Mesenchymal stem cell (in vitro differentiated cells and primary cell): ENCODE measurements at regions not wholly inside any gene's neighbourhood (a gene's known extent, or its start where the extent isn't known, plus 50 kb on each side); places are given as distances from the start of the nearest gene placed in this dataset.
"Not testable (repeated sequence)": the region's sequence is repeated elsewhere in the genome, so short reads cannot be mapped to it uniquely, and the experiment has no call there.

Source experiments
- DNase-seq: peaks from one replicate; pipeline ENCODE4 v3.0.0-alpha.2; 2013
- H2AFZ ChIP-seq: one replicate; pipeline ENCODE4 v1.6.1; 2013; ENCODE audit warnings: low read depth, mild to moderate bottlenecking, control low read depth, inconsistent platforms, low read length, moderate library complexity
- H2AK5ac ChIP-seq: 2 replicates; pipeline ENCODE4 v1.6.1; 2013; ENCODE audit warnings: low read length, moderate library complexity, mild to moderate bottlenecking, inconsistent platforms; ENCODE audit not compliant: severe bottlenecking
- H2BK120ac ChIP-seq: one replicate; pipeline ENCODE4 v1.6.1; 2013; ENCODE audit warnings: low read depth, mild to moderate bottlenecking, inconsistent platforms, low read length, moderate library complexity
- H2BK12ac ChIP-seq, 2 experiments: one replicate each; pipeline ENCODE4 v1.6.1; 2013; ENCODE audit warnings: inconsistent platforms in 2 of 2, low read length in 2 of 2, mild to moderate bottlenecking in 2 of 2, moderate library complexity in 2 of 2, control low read depth in 1 of 2
- H2BK15ac ChIP-seq: one replicate; pipeline ENCODE4 v1.6.1; 2013; ENCODE audit warnings: mild to moderate bottlenecking, low read depth, inconsistent platforms; ENCODE audit not compliant: poor library complexity, severe bottlenecking
- H2BK5ac ChIP-seq: 2 replicates; pipeline ENCODE4 v1.6.1; 2013; ENCODE audit warnings: low read depth, mild to moderate bottlenecking, low read length, control low read depth, inconsistent platforms; ENCODE audit not compliant: poor library complexity, severe bottlenecking
- H3K14ac ChIP-seq, 2 experiments: one replicate each; pipeline ENCODE4 v1.6.1; 2013; ENCODE audit warnings: inconsistent platforms in 2 of 2, low read length in 2 of 2, control low read depth in 1 of 2, mild to moderate bottlenecking in 1 of 2, moderate library complexity in 1 of 2
- H3K18ac ChIP-seq, 2 experiments: one replicate each; pipeline ENCODE4 v1.6.1; 2013; ENCODE audit warnings: inconsistent platforms in 2 of 2, low read length in 2 of 2, control low read depth in 1 of 2, low read depth in 1 of 2, mild to moderate bottlenecking in 1 of 2
- H3K23ac ChIP-seq, 2 experiments: one replicate each; pipeline ENCODE4 v1.6.1; 2013; ENCODE audit warnings: inconsistent platforms in 2 of 2, low read length in 2 of 2, mild to moderate bottlenecking in 2 of 2, moderate library complexity in 2 of 2, control low read depth in 1 of 2
- H3K27ac ChIP-seq: 2 replicates; pipeline ENCODE4 v1.5.1; 2013; ENCODE audit warnings: mild to moderate bottlenecking, moderate library complexity, low read length, control low read depth, inconsistent platforms; ENCODE audit not compliant: poor library complexity, severe bottlenecking
- H3K27me3 ChIP-seq, 2 experiments: 2 replicates each; pipeline versions ENCODE4 v1.6.1 to v1.7.0; 2013; ENCODE audit warnings: low read length in 2 of 2, mild to moderate bottlenecking in 2 of 2, moderate library complexity in 2 of 2, control low read depth in 1 of 2, inconsistent platforms in 1 of 2; ENCODE audit not compliant: control insufficient read depth in 1 of 2, insufficient read depth in 1 of 2
- H3K36me3 ChIP-seq, 2 experiments: 2 replicates each; pipeline versions ENCODE4 v1.6.1 to v1.7.0; 2013; ENCODE audit warnings: low read length in 2 of 2, control low read depth in 1 of 2, inconsistent platforms in 1 of 2, low read depth in 1 of 2, mild to moderate bottlenecking in 1 of 2; ENCODE audit not compliant: insufficient read depth in 2 of 2, control insufficient read depth in 1 of 2
- H3K4ac ChIP-seq, 2 experiments: one replicate each; pipeline ENCODE4 v1.6.1; 2013; ENCODE audit warnings: inconsistent platforms in 2 of 2, low read length in 2 of 2, mild to moderate bottlenecking in 2 of 2, moderate library complexity in 2 of 2, control low read depth in 1 of 2, low read depth in 1 of 2
- H3K4me1 ChIP-seq: 2 replicates; pipeline ENCODE4 v1.6.1; 2013; ENCODE audit warnings: low read depth, low read length, control low read depth; ENCODE audit not compliant: control insufficient read depth, insufficient read depth
- H3K4me2 ChIP-seq: 2 replicates; pipeline ENCODE4 v1.6.1; 2013; ENCODE audit warnings: low read length, mild to moderate bottlenecking, inconsistent platforms; ENCODE audit not compliant: poor library complexity, severe bottlenecking
- H3K4me3 ChIP-seq, 2 experiments: 2 replicates each; pipeline versions ENCODE4 v1.5.1 to v1.7.0; 2013; ENCODE audit warnings: low read length in 2 of 2, mild to moderate bottlenecking in 2 of 2, control low read depth in 1 of 2, low read depth in 1 of 2; ENCODE audit not compliant: insufficient read depth in 1 of 2
- H3K79me1 ChIP-seq: replicated peaks from 2 replicates; pipeline ENCODE4 v1.6.1; 2013; ENCODE audit warnings: mild to moderate bottlenecking, control low read depth, low read length, inconsistent platforms; ENCODE audit not compliant: poor library complexity, severe bottlenecking
- H3K9ac ChIP-seq: 2 replicates; pipeline ENCODE4 v1.7.0; 2013; ENCODE audit warnings: mild to moderate bottlenecking, low read length, moderate library complexity
- H3K9me3 ChIP-seq: 2 replicates; pipeline ENCODE4 v1.7.0; 2013; ENCODE audit warnings: mild to moderate bottlenecking, low read length; ENCODE audit not compliant: control insufficient read depth
- H4K8ac ChIP-seq: one replicate; pipeline ENCODE4 v1.6.1; 2013; ENCODE audit warnings: inconsistent platforms, mild to moderate bottlenecking, low read length, moderate library complexity
- H4K91ac ChIP-seq: one replicate; pipeline ENCODE4 v1.6.1; 2013; ENCODE audit warnings: mild to moderate bottlenecking, low read length, inconsistent platforms
- WGBS: methylation state at CpG from one replicate; pipeline ENCODE4 v1.1.7; 2013; ENCODE audit warnings: mixed read lengths; 5-methylcytosine and 5-hydroxymethylcytosine counted together

GRCh38 chr4:95952538-95952937 is 112.6 kb downstream of the PDHA2 start:
- not testable (repeated sequence) for H2BK5ac ChIP-seq
- WGBS: 72% methylated on average over 2 of the region's 2 CpGs

GRCh38 chr4:95956094-95956493 is 116.2 kb downstream of the PDHA2 start:
- H3K27me3 ChIP-seq: no peaks in the 10 kb centered on the region
- no peak overlapping the region for H3K27ac ChIP-seq
- no peak overlapping the region for H4K91ac ChIP-seq
- 98% methylated on average over 1 of the region's 1 CpG for WGBS
- H3K9me3 ChIP-seq: no peaks in the 10 kb centered on the region
- H2BK120ac ChIP-seq: no peak overlapping the region
- no peak overlapping the region for H2BK12ac ChIP-seq
- no peak overlapping the region for H2BK5ac ChIP-seq
- H3K4me1 ChIP-seq: no peaks in the 10 kb centered on the region
- no peak overlapping the region for H3K23ac ChIP-seq
- no peak overlapping the region for H3K18ac ChIP-seq
- H3K9ac ChIP-seq: no peak overlapping the region
- H2AK5ac ChIP-seq: no peak overlapping the region
- no peak for DNase-seq
- no peak overlapping the region for H3K4me2 ChIP-seq
- no peak overlapping the region for H2AFZ ChIP-seq
- no peak overlapping the region for H3K14ac ChIP-seq
- H4K8ac ChIP-seq: no peak overlapping the region
- no peak overlapping the region for H3K4me3 ChIP-seq
- H3K36me3 ChIP-seq: no peaks in the 10 kb centered on the region
- H2BK15ac ChIP-seq: no peak overlapping the region
- no peak overlapping the region for H3K4ac ChIP-seq
- no peaks in the 10 kb centered on the region for H3K79me1 ChIP-seq

More at GRCh38 chr4:95952538-95952937, 112.6 kb downstream of the PDHA2 start:
- H3K36me3 ChIP-seq, H3K79me1 ChIP-seq, H3K4ac ChIP-seq, H3K18ac ChIP-seq, H4K91ac ChIP-seq, H3K27me3 ChIP-seq, H3K4me2 ChIP-seq, H3K4me3 ChIP-seq, H3K27ac ChIP-seq, H3K9me3 ChIP-seq, H3K9ac ChIP-seq, H2BK120ac ChIP-seq, DNase-seq, H3K23ac ChIP-seq, H2AK5ac ChIP-seq, H3K4me1 ChIP-seq, H2AFZ ChIP-seq, H2BK12ac ChIP-seq: not testable (repeated sequence)
- peak overlapping the region; percentile 15 for H4K8ac ChIP-seq
- peak overlapping the region in 1 of 2 experiments; percentile 1 for H3K14ac ChIP-seq
- H2BK15ac ChIP-seq: peak overlapping the region; percentile 28

GRCh38 chr4:95957054-95957453 is 117.2 kb downstream of the PDHA2 start:
- no peak overlapping the region for H2AFZ ChIP-seq
- H3K14ac ChIP-seq: no peak overlapping the region
- H3K23ac ChIP-seq: no peak overlapping the region
- H2AK5ac ChIP-seq: no peak overlapping the region
- no peak for DNase-seq
- H2BK120ac ChIP-seq: no peak overlapping the region
- no peak overlapping the region for H2BK5ac ChIP-seq
- no peak overlapping the region for H3K18ac ChIP-seq
- no peak overlapping the region for H3K4me2 ChIP-seq
- H3K27me3 ChIP-seq: no peaks in the 10 kb centered on the region
- WGBS: 87% methylated on average over 3 of the region's 4 CpGs
- H3K36me3 ChIP-seq: no peaks in the 10 kb centered on the region
- no peak overlapping the region for H3K27ac ChIP-seq
- H3K9ac ChIP-seq: no peak overlapping the region
- no peak overlapping the region for H2BK15ac ChIP-seq
- H4K8ac ChIP-seq: no peak overlapping the region
- H3K4ac ChIP-seq: no peak overlapping the region
- no peak overlapping the region for H3K4me3 ChIP-seq
- H2BK12ac ChIP-seq: no peak overlapping the region
- no peaks in the 10 kb centered on the region for H3K79me1 ChIP-seq
- H3K4me1 ChIP-seq: no peaks in the 10 kb centered on the region
- H4K91ac ChIP-seq: no peak overlapping the region
- H3K9me3 ChIP-seq: no peaks in the 10 kb centered on the region

GRCh38 chr4:95957759-95958158 is 117.9 kb downstream of the PDHA2 start:
- WGBS: 95% methylated on average over 1 of the region's 3 CpGs
- Histone ChIP-seq H3K23ac (no peak overlapping the region), H4K8ac (no peak overlapping the region), H3K27me3 (no peaks in the 10 kb centered on the region), H2AFZ (no peak overlapping the region), H3K9ac (no peak overlapping the region), H3K4me3 (no peak overlapping the region), H3K14ac (no peak overlapping the region), H3K79me1 (no peaks in the 10 kb centered on the region), H3K4ac (no peak overlapping the region), H3K18ac (no peak overlapping the region), H3K9me3 (no peaks in the 10 kb centered on the region), H2BK120ac (no peak overlapping the region), H4K91ac (no peak overlapping the region), H3K36me3 (no peaks in the 10 kb centered on the region), H3K27ac (no peak overlapping the region), H2BK15ac (no peak overlapping the region), H3K4me2 (no peak overlapping the region), H3K4me1 (no peaks in the 10 kb centered on the region), H2BK5ac (no peak overlapping the region), H2BK12ac (no peak overlapping the region), H2AK5ac (no peak overlapping the region)
- no peak for DNase-seq
